Prostate gland (tissue), 2 donors: ENCODE measurements at regions not wholly inside any gene's neighbourhood (a gene's known extent, or its start where the extent isn't known, plus 50 kb on each side); places are given as distances from the start of the nearest gene placed in this dataset.

Experiments
- POLR2A ChIP-seq: fragments of 450-650 bp; IDR thresholded peaks from one replicate; pipeline ENCODE4 v1.6.1; 2016; ENCODE audit warnings: antibody characterized with exemption, mild to moderate bottlenecking
- TF ChIP-seq, protein P1 (sequence below), 4 experiments: fragments of 200-600 bp in 2 of 4; fragments of 450-650 bp in 2 of 4; sonication (generic) in 2 of 4; IDR thresholded peaks; 1 replicate in 3 of 4; 2 replicates in 1 of 4; pipeline ENCODE4 v1.5.1; 2016 to 2019; ENCODE audit warnings: antibody characterized with exemption in 4 of 4, mild to moderate bottlenecking in 2 of 4, moderate library complexity in 2 of 4

GRCh38 chr2:84177733-84178132 lies 281.3 kb downstream of the SUCLG1 start:
- TF ChIP-seq POLR2A = no peak
- TF ChIP-seq, protein P1, sequence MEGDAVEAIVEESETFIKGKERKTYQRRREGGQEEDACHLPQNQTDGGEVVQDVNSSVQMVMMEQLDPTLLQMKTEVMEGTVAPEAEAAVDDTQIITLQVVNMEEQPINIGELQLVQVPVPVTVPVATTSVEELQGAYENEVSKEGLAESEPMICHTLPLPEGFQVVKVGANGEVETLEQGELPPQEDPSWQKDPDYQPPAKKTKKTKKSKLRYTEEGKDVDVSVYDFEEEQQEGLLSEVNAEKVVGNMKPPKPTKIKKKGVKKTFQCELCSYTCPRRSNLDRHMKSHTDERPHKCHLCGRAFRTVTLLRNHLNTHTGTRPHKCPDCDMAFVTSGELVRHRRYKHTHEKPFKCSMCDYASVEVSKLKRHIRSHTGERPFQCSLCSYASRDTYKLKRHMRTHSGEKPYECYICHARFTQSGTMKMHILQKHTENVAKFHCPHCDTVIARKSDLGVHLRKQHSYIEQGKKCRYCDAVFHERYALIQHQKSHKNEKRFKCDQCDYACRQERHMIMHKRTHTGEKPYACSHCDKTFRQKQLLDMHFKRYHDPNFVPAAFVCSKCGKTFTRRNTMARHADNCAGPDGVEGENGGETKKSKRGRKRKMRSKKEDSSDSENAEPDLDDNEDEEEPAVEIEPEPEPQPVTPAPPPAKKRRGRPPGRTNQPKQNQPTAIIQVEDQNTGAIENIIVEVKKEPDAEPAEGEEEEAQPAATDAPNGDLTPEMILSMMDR (IDR thresholded peaks at IDR 0.05) = no peak
